ENCODE measurements at regions not wholly inside any gene's neighbourhood (a gene's known extent, or its start where the extent isn't known, plus 50 kb on each side); places are given as distances from the start of the nearest gene placed in this dataset.
"Not testable (repeated sequence)": the region's sequence is repeated elsewhere in the genome, so short reads cannot be mapped to it uniquely, and the experiment has no call there.

DNA sequence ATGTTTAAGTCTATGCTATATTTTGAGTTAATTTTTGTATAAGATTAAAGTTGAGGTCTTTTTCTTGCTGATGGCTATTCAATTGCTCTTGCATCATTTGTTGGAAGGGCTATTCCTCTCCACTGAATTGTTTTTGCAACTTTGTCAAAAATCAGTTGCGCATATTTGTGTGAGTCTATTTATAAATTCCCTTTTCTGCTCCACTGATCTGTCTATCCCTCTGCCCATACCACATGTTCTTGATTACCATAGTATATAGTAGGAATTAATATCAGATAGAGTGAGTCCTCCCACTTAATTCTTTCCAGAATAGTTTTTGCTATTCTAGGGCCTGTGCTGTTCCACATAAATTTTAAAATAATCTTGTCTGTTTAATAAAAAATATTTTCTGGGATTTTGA, 152.4 kb upstream of the ADCY1 start:
- H3K9me3 Mint-ChIP-seq = no peaks in the 10 kb centered on the region
- no peak overlapping the region for H3K4me3 Mint-ChIP-seq
- H3K27me3 Mint-ChIP-seq = peaks cover 19% of the 10 kb centered on the region
- H3K36me3 Mint-ChIP-seq = no peaks in the 10 kb centered on the region
- H3K27ac Mint-ChIP-seq = no peak overlapping the region
- Histone ChIP-seq H3K27ac (ENCODE audit: insufficient read depth, low read length, poor library complexity, severe bottlenecking) (no peak overlapping the region), H3K9me3 (ENCODE audit: control insufficient read depth in 2 of 2, low read length in 2 of 2) (no peaks in the 10 kb centered on the region), H3K27me3 (ENCODE audit: control insufficient read depth, insufficient read depth, low read length) (peaks cover 5% of the 10 kb centered on the region), H3K36me3 (ENCODE audit: control insufficient read depth, insufficient read depth, low read length) (no peaks in the 10 kb centered on the region), H3K4me3 (ENCODE audit: low read depth, low read length) (no peak overlapping the region), H3K4me1 (ENCODE audit: control insufficient read depth, insufficient read depth, low read length, poor library complexity, severe bottlenecking) (no peaks in the 10 kb centered on the region)
- ATAC-seq (ENCODE audit: low read depth in 2 of 2) (no peak), DNase-seq (no peak)
- no peaks in the 10 kb centered on the region for H3K4me1 Mint-ChIP-seq

DNA sequence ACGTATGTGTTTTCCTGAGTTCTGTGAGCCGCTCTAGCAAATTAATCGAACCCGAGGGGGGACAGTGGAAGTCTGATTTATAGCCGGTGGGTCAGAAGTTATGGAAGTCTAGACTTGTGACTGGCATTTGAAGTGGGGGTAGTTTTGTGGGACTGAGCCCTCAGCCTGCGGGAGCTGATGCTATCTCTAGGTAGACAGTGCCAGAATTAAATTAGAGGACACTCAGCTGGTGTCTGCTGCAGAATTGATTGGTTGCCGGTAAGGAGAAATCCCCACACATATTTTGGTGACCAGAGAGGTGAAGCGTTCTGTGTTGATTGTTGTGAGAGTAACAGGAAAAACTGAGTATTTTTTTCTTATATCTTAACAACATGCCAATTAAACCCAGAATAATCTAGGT, 143.8 kb upstream of the ADCY1 start:
- Histone ChIP-seq H3K4me3 (ENCODE audit: low read depth, low read length) (no peak overlapping the region), H3K36me3 (ENCODE audit: control insufficient read depth, insufficient read depth, low read length) (no peaks in the 10 kb centered on the region), H3K27ac (ENCODE audit: insufficient read depth, low read length, poor library complexity, severe bottlenecking) (no peak overlapping the region), H3K27me3 (ENCODE audit: control insufficient read depth, insufficient read depth, low read length) (no peaks in the 10 kb centered on the region), H3K4me1 (ENCODE audit: control insufficient read depth, insufficient read depth, low read length, poor library complexity, severe bottlenecking) (no peaks in the 10 kb centered on the region), H3K9me3 (ENCODE audit: control insufficient read depth in 2 of 2, low read length in 2 of 2) (no peaks in the 10 kb centered on the region)
- Mint-ChIP-seq H3K4me3 (peak overlapping the region in 1 of 4 donors; percentile 27), H3K9me3 (peaks cover 0 to 3% (median 0%) of the 10 kb centered on the region in 7 donors), H3K27me3 (peaks cover 33% of the 10 kb centered on the region), H3K4me1 (no peaks in the 10 kb centered on the region), H3K27ac (no peak overlapping the region), H3K36me3 (no peaks in the 10 kb centered on the region)
- DNase-seq (no peak), ATAC-seq (ENCODE audit: low read depth in 2 of 2) (no peak)

DNA sequence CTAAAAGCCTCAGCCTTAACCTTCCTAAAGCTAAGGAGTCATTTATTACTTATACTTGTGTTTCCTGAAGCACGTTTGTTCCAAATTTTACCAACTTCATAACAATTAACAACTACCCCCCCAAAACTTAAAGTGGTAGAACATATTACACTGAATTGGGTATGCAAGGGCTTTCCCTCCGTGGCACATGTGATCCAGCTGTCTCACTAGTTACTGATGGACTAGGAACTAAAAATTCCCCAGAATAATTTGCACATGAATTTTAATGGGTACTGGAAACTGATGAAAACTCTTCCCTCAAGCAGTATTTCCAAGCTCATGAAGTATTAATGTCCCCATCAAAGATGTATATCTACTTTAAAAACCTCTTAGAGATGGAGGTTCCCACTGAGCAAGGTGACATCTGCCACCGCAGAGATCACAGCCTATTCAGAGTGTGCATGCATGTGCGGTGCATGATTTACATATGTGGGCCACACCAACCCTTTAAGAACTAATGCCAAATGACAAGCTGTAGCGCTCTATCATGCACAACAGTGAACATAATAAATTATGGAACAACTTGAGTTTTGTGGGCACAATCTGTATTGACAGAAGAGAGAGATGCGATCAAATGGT, 139.9 kb upstream of the ADCY1 start:
- Mint-ChIP-seq H3K27me3 (peaks cover 24% of the 10 kb centered on the region), H3K27ac (no peak overlapping the region), H3K4me3 (no peak overlapping the region), H3K9me3 (peaks cover 0 to 3% (median 0%) of the 10 kb centered on the region in 7 donors), H3K4me1 (no peaks in the 10 kb centered on the region), H3K36me3 (no peaks in the 10 kb centered on the region)
- Histone ChIP-seq H3K4me3 (ENCODE audit: low read depth, low read length) (no peak overlapping the region), H3K9me3 (ENCODE audit: control insufficient read depth in 2 of 2, low read length in 2 of 2) (no peaks in the 10 kb centered on the region), H3K27me3 (ENCODE audit: control insufficient read depth, insufficient read depth, low read length) (peaks cover 2% of the 10 kb centered on the region), H3K4me1 (ENCODE audit: control insufficient read depth, insufficient read depth, low read length, poor library complexity, severe bottlenecking) (no peaks in the 10 kb centered on the region), H3K36me3 (ENCODE audit: control insufficient read depth, insufficient read depth, low read length) (no peaks in the 10 kb centered on the region), H3K27ac (ENCODE audit: insufficient read depth, low read length, poor library complexity, severe bottlenecking) (no peak overlapping the region)
- DNase-seq (no peak), ATAC-seq (ENCODE audit: low read depth in 2 of 2) (no peak)

- ATAC-seq (ENCODE audit: low read depth in 2 of 2) = no peak
- H3K27me3 ChIP-seq (ENCODE audit: control insufficient read depth, insufficient read depth, low read length) = peaks cover 4% of the 10 kb centered on the region
- no peaks in the 10 kb centered on the region for H3K9me3 ChIP-seq (ENCODE audit: control insufficient read depth in 2 of 2, low read length in 2 of 2)
- no peaks in the 10 kb centered on the region for H3K36me3 ChIP-seq (ENCODE audit: control insufficient read depth, insufficient read depth, low read length)
- peaks cover 19% of the 10 kb centered on the region for H3K27me3 Mint-ChIP-seq
- no peaks in the 10 kb centered on the region for H3K4me1 ChIP-seq (ENCODE audit: control insufficient read depth, insufficient read depth, low read length, poor library complexity, severe bottlenecking)
- H3K27ac ChIP-seq (ENCODE audit: insufficient read depth, low read length, poor library complexity, severe bottlenecking) = no peak overlapping the region
- H3K36me3 Mint-ChIP-seq = no peaks in the 10 kb centered on the region
- H3K9me3 Mint-ChIP-seq = peaks cover 0 to 3% (median under 1%) of the 10 kb centered on the region in 7 donors
- no peak overlapping the region for H3K4me3 ChIP-seq (ENCODE audit: low read depth, low read length)
- H3K27ac Mint-ChIP-seq = no peak overlapping the region
- DNase-seq = no peak
- no peak overlapping the region for H3K4me3 Mint-ChIP-seq
- no peaks in the 10 kb centered on the region for H3K4me1 Mint-ChIP-seq
These were observed 139.0 kb upstream of the ADCY1 start for GRCh38 chr7:45435131-45435530.

- Mint-ChIP-seq H3K27me3 (peaks cover 23% of the 10 kb centered on the region), H3K4me1 (no peaks in the 10 kb centered on the region), H3K36me3 (no peaks in the 10 kb centered on the region), H3K4me3 (no peak overlapping the region), H3K27ac (no peak overlapping the region), H3K9me3 (peaks cover 0 to 3% (median 1%) of the 10 kb centered on the region in 7 donors)
- peaks cover 4% of the 10 kb centered on the region for H3K27me3 ChIP-seq (ENCODE audit: control insufficient read depth, insufficient read depth, low read length)
- no peaks in the 10 kb centered on the region for H3K36me3 ChIP-seq (ENCODE audit: control insufficient read depth, insufficient read depth, low read length)
- ATAC-seq (ENCODE audit: low read depth in 2 of 2) (no peak), DNase-seq (no peak)
- H3K9me3 ChIP-seq (ENCODE audit: control insufficient read depth in 2 of 2, low read length in 2 of 2) = no peaks in the 10 kb centered on the region
- no peak overlapping the region for H3K27ac ChIP-seq (ENCODE audit: insufficient read depth, low read length, poor library complexity, severe bottlenecking)
- H3K4me3 ChIP-seq (ENCODE audit: low read depth, low read length) = no peak overlapping the region
- no peaks in the 10 kb centered on the region for H3K4me1 ChIP-seq (ENCODE audit: control insufficient read depth, insufficient read depth, low read length, poor library complexity, severe bottlenecking)
These were observed 138.3 kb upstream of the ADCY1 start for GRCh38 chr7:45435846-45436245.

DNA sequence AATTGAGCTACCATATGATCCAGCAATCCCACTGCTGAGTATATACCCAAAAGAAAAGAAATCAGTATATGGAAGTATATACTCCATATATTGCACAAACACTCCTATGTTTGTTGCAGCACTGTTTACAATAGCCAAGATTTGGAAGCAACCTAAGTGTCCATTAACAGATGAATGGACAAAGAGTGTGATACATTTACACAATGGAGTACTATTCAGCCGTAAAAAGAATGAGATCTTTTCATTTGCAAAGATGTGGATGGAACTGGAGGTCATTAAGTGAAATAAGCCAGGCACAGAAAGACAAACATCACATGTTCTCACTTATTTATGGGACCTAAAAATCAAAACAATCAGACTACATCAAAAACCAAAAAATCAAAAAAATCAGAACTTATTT, 133.4 kb upstream of the ADCY1 start:
- not testable (repeated sequence) for H3K4me3 ChIP-seq (ENCODE audit: low read depth, low read length); DNase-seq; H3K9me3 Mint-ChIP-seq; H3K36me3 Mint-ChIP-seq; H3K27ac ChIP-seq (ENCODE audit: insufficient read depth, low read length, poor library complexity, severe bottlenecking); H3K4me1 ChIP-seq (ENCODE audit: control insufficient read depth, insufficient read depth, low read length, poor library complexity, severe bottlenecking); H3K9me3 ChIP-seq (ENCODE audit: control insufficient read depth in 2 of 2, low read length in 2 of 2); H3K27ac Mint-ChIP-seq; H3K4me3 Mint-ChIP-seq; ATAC-seq (ENCODE audit: low read depth in 2 of 2); H3K36me3 ChIP-seq (ENCODE audit: control insufficient read depth, insufficient read depth, low read length); H3K4me1 Mint-ChIP-seq; H3K27me3 ChIP-seq (ENCODE audit: control insufficient read depth, insufficient read depth, low read length)
- H3K27me3 Mint-ChIP-seq = peaks cover 28% of the 10 kb centered on the region

GRCh38 chr7:45443263-45443662, 130.9 kb upstream of the ADCY1 start:
- ATAC-seq (ENCODE audit: low read depth in 2 of 2) (no peak), DNase-seq (no peak)
- no peaks in the 10 kb centered on the region for H3K9me3 ChIP-seq (ENCODE audit: control insufficient read depth in 2 of 2, low read length in 2 of 2)
- no peak overlapping the region for H3K4me3 ChIP-seq (ENCODE audit: low read depth, low read length)
- Mint-ChIP-seq H3K4me3 (no peak overlapping the region), H3K4me1 (no peaks in the 10 kb centered on the region), H3K27ac (no peak overlapping the region), H3K9me3 (peaks cover 0 to 5% (median 0%) of the 10 kb centered on the region in 7 donors), H3K27me3 (peaks cover 27% of the 10 kb centered on the region), H3K36me3 (no peaks in the 10 kb centered on the region)
- H3K36me3 ChIP-seq (ENCODE audit: control insufficient read depth, insufficient read depth, low read length) = no peaks in the 10 kb centered on the region
- peaks cover 5% of the 10 kb centered on the region for H3K27me3 ChIP-seq (ENCODE audit: control insufficient read depth, insufficient read depth, low read length)
- no peak overlapping the region for H3K27ac ChIP-seq (ENCODE audit: insufficient read depth, low read length, poor library complexity, severe bottlenecking)
- H3K4me1 ChIP-seq (ENCODE audit: control insufficient read depth, insufficient read depth, low read length, poor library complexity, severe bottlenecking) = no peaks in the 10 kb centered on the region

- Histone ChIP-seq H3K9me3 (ENCODE audit: control insufficient read depth in 2 of 2, low read length in 2 of 2) (no peaks in the 10 kb centered on the region), H3K36me3 (ENCODE audit: control insufficient read depth, insufficient read depth, low read length) (no peaks in the 10 kb centered on the region), H3K4me1 (ENCODE audit: control insufficient read depth, insufficient read depth, low read length, poor library complexity, severe bottlenecking) (no peaks in the 10 kb centered on the region), H3K4me3 (ENCODE audit: low read depth, low read length) (no peak overlapping the region), H3K27me3 (ENCODE audit: control insufficient read depth, insufficient read depth, low read length) (peaks cover 3% of the 10 kb centered on the region), H3K27ac (ENCODE audit: insufficient read depth, low read length, poor library complexity, severe bottlenecking) (no peak overlapping the region)
- Mint-ChIP-seq H3K36me3 (no peaks in the 10 kb centered on the region), H3K9me3 (peaks cover 0 to 4% (median 0%) of the 10 kb centered on the region in 7 donors), H3K4me1 (no peaks in the 10 kb centered on the region), H3K4me3 (no peak overlapping the region), H3K27ac (no peak overlapping the region), H3K27me3 (peaks cover 31% of the 10 kb centered on the region)
- no peak for DNase-seq
- no peak for ATAC-seq (ENCODE audit: low read depth in 2 of 2)
These were observed 127.8 kb upstream of the ADCY1 start for GRCh38 chr7:45446195-45446944.

Data from CD4-positive, CD25-positive, alpha-beta regulatory T cell (primary cell).